ENCODE measurements at regions not wholly inside any gene's neighbourhood (a gene's known extent, or its start where the extent isn't known, plus 50 kb on each side); places are given as distances from the start of the nearest gene placed in this dataset.

DNA sequence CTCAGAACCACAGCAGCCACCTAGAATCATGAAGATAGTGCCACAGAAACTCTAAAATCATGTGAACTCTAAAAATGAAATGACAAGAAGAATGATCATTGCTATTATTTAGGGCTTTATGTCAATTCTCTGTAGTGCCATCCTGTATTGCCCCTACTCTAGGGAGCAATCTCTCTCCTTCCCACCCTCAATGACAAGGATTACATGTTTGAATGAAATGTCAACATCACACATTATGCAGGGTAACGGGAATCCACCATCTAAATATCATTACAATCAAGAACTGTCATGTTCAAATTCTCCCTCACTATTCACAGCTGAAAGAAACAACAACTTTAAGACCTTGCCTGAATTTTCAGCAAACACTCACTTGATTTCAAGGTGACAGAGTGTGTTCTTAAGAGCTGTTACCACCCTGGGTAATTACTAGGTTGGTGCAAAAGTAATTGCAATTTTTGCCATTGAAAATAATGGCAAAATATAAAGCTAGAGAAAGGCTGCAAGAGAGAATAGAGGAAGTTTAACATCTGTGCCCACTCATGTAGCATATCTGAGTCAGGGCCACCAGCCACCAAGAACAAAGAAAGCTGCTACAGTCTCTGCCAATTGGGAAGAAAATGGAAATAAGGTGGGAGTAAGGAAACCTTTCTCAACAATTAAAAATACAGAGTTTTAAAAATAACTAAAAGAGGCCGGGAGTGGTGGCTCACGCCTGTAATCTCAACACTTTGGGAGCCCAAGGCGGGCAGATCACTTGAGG lies 112.8 kb upstream of the PSMD7 start:
- DNase-seq (ENCODE audit: low read depth in 2 of 3, low spot score in 1 of 3): no peak

DNA sequence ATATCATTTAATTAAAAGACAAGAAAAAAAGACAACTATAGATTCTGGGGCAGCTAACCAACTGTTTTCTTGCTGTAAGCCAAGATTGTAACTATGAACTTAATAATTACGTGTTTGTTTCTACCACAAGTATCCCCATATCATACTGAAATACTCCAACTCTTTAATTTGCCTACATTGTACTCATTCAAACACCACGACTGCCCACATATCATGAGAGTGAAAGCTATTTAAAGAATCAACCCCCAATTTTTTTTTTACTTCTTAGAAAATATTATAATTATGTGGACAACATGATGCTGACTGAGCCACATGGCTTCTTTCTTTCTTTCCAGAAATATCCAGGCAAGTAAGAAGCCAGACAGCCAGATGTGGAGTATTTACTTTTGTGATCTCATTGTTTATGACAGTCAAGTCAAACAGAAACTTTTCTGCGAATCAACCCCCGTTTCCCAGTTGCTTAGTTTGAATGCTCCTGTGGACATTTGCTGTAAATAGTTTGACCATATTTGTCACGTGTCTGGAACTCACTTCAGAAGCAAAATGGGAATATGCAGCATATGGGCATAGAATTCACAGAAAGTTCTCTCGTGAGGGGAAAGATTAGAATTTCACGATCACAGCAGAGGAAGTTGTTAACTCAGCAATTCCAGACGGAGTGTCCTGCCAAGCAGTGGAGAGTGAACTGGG lies 126.8 kb upstream of the PSMD7 start:
- no peak for DNase-seq (ENCODE audit: low read depth in 2 of 3, low spot score in 1 of 3)

DNA sequence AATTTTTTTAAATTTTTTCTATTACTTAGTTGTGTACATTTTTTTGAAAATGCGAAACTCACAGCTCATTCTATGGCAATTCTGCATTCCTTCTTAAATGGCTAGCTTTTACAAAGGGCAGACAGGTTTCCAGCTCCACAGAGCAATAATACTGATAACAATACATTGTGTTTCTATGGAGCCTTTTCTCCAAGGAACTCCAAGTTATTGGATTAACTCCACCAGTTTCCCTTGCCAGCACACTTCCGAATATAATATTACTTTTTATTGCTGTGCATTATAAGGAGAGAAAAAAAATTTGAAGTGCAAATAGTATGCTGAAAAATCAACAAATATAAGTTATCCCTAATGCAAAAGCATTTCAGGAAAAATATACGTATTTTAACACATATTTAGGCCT lies 127.5 kb upstream of the PSMD7 start:
- no peak for DNase-seq (ENCODE audit: low read depth in 2 of 3, low spot score in 1 of 3)

DNA sequence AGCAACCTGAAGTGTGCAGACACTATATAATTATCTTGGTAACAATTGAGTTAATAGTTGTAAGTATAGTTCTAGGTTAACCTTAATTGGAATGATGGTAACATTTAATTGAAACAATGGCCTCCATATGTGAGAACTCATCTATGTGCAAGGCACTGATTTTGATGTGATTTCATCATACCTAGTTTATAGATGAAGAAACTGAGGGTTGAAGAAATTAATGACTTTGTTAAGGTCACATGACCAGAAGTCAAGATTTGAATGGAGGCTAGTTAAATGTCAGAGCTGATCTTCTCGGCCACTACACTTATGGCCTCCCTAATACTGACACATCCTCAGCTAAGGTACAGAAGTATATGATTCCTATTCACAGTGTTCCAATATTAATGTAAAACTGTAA lies 128.2 kb upstream of the PSMD7 start:
- no peak for DNase-seq (ENCODE audit: low read depth in 2 of 3, low spot score in 1 of 3)

DNA sequence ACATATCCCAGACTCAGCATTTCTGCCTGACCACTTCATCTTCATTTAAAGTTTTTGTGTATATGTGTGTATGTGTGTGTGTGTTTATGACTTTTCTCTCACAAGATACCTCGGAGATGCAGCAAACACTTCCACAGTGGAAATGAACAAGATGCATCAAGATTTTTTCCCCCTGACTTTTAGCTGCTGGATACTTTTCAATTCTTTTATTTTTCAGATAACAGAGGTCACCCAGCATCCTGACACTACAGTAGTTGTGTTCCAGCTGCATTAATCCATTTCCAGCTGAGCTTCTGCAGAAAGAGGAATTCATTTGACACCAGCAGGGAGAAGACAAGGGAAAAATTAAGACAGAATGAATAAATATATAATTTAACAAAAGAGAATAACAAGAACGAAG lies 130.2 kb upstream of the PSMD7 start:
- no peak for DNase-seq (ENCODE audit: low read depth in 2 of 3, low spot score in 1 of 3)

DNA sequence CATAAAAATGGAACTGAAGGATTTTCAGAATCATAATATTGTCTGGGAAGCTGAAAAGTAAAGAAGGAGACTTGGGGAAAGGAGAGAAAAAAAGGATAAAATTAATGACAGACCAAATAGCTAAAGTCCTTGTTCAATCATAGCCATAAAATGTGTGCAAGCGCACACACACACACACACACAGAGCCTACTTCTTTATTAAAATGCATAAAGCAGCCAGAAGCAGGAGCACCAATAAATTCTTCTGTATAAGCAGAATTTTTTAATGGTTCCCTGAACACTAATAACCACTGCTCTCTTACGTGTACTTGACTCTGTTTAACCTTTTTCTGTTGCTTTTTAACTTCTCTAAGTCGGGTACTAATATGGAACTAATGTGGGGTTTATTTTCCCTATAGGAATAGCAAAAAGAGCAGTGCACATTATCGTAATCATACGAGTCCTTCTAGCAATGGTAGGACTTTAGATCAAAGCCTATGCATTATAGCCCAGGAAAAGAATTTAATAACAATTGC lies 131.0 kb upstream of the PSMD7 start:
- no peak for DNase-seq (ENCODE audit: low read depth in 2 of 3, low spot score in 1 of 3)

DNA sequence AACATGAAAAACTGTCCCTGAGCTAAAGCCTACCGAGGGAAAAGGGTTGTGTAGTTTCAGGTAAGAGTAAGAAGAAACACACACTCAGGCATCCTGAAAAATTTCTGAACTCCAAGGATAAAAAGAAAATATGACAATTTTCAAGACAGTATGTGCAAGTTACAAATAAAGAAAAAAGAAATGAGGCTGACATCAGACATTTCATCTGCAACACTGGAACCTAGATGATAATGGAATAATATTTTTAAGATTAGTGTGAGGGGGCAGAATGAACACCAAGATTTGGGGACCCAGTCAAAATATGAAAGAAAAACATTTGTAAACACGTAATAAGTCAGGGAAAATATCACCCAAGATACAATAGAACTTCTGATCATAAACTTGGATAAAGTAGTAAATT lies 135.9 kb upstream of the PSMD7 start:
- no peak for DNase-seq (ENCODE audit: low read depth in 2 of 3, low spot score in 1 of 3)

DNA sequence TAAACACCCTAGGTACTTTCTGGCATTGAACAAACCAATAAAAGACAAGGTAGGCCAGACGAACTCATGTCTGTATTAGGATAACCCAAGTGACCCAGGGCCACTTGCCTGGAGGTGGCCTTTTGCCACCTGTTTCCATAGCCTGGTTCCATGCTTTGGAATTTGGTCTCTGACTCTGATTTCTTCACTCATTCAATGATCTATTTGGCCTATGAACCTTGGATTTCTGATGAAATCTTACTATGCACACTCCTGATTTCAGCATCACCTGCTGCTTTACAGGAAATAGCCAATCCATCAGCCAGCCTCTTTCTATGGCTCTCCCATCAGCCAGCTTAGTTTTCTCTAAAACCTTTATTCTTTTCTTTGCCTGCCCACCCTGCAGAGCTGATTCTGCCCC lies 142.8 kb upstream of the PSMD7 start:
- no peak for DNase-seq (ENCODE audit: low read depth in 2 of 3, low spot score in 1 of 3)

DNA sequence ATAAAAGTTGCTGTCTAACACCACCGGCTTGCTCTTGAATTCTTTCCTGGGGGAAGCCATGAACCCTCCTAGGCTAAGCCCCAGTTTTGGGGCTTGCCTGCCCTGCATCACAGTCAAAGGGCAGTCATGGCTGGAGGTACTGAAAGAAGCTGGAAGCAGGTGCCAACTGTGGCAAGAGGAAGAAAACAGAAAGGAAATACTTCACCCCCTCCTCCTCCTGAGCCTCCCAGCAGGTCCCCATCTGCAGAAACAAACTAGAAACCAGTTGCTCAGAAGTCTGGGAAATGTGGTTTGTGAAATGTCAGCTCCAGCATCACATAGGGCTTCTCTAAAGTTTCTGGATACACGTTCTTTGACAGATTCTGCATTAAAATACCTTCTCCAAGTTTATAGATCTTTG lies 150.0 kb upstream of the PSMD7 start:
- DNase-seq (ENCODE audit: low read depth in 2 of 3, low spot score in 1 of 3): no peak

DNA sequence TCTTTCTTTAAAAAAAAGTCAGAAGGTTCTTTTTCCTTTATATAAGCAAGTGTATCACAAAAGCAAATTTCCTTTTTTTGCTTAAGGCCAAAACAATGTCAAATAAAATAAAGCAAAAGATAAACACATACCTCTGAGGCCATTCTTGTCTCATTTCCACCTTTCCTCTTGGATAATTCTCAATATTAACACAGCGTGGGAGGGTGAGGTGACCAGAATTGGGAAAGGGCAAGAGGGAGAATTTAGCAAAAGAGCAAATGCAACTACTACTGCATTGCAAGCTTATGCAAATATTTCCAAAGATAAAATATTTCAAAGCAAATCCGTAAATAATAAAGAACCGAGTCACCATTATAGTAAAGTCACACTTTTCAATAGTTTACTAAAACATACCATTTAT lies 153.4 kb upstream of the PSMD7 start:
- DNase-seq (ENCODE audit: low read depth in 2 of 3, low spot score in 1 of 3): no peak

DNA sequence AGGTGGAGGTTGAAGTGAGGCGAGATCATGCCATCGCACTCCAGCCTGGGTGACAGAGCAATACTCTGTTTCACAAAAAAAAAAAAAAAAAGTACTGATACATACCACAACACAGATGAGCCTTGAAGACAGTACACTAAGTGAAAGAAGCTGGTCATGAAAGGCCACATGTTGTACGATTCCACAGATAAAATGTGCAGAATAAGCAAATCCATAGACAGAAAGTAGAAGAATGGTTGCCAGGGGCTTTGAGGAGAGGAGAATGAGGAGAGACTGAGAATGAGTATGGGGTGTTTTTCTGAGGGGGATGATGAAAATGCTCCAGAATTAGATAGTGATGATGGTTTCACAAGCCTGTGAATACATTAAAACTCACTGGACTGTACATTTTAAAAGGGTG lies 155.6 kb upstream of the PSMD7 start:
- no peak for DNase-seq (ENCODE audit: low read depth in 2 of 3, low spot score in 1 of 3)

DNA sequence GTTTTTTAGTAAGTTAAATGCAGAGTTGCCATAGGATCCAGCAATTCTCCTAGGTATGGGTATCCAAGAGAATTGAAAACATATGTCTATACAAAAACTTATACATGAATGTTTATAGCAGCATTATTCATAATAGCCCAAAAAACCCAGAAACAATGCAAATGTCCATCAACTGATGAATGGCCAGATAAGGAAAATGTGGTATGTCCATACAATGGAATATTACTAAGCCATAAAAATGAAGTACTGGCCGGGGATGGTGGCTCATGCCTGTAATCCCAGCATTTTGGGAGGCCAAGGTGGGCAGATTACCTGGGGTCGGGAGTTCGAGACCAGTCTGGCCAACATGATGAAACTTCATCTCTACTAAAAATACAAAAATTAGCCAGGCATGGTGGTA lies 156.1 kb upstream of the PSMD7 start:
- DNase-seq (ENCODE audit: low read depth in 2 of 3, low spot score in 1 of 3): no peak

DNA sequence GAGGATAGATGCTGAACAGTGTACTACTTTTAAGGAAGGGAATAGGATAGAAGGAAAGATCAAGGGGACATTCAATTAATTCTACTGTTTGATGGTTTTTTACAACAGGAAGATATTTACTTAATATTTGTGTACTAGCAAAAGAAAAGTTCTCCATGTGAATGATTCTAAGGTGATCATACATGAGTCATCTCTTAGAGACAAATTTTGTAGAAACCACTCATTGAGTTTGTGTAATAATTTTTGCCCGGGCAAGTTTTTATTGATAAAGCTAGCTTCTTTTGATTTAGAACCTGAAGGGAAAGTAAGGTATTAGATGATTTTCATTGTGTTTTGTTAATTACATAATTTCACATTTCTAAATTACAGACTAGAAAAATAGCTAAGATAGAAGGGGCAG lies 172.8 kb upstream of the PSMD7 start:
- DNase-seq (ENCODE audit: low read depth in 2 of 3, low spot score in 1 of 3): no peak

DNA sequence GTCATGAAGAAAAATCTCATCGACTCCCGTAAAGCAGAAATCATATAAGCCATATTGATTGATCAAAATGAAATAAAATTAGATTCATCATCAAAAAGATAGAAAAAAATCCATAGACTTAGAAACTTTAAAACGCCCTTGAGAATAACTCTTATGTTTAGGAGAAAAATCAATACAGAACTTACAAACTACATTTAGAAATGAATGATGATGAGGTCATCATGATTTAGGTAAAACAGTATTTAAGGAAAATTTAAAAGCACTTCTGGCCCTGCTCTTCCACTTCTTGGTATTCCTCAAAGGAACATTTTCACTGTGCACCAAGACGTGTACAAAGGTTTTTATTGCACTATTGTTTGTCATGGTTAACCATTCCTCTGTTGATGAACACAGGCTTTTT lies 173.4 kb upstream of the PSMD7 start:
- no peak for DNase-seq (ENCODE audit: low read depth in 2 of 3, low spot score in 1 of 3)

DNA sequence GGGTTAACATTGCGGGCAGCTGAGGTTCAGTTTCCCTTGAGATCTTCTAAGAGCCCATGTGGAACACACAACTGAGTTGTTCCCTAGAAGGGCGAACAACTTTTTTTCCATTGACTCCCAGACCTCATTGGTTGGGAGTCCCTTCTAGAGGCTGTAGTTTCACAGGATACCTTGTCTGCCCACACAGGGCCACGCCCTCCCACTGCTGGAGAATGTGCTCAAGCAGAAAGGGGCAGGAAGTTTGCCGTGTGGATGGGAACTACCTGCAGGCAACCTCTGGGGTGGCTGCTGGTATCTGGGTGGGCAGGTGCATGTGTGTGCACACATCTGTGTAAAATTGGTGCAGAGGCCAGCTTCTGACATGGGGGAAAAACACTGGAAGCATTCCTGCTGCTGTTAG lies 178.8 kb upstream of the PSMD7 start:
- DNase-seq (ENCODE audit: low read depth in 2 of 3, low spot score in 1 of 3): no peak

DNA sequence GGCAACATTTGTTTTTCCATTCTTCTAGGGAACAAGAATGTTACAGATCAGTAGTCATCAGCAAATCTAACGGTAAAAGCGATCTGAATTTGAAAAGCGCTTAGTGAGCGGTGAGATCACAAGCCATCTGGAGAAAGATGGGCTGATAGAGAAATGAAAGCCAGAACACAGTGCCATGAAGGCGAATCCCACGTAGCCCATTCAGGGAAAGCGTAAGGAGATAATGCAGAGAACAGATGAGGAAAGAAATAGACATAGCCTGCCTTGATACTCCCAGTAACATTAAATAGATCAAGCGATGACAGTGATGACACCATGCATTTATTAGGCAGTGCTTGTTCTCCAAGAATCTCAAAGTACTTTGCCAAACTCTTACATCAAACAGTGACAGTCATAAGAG lies 183.1 kb upstream of the PSMD7 start:
- no peak for DNase-seq (ENCODE audit: low read depth in 2 of 3, low spot score in 1 of 3)

DNA sequence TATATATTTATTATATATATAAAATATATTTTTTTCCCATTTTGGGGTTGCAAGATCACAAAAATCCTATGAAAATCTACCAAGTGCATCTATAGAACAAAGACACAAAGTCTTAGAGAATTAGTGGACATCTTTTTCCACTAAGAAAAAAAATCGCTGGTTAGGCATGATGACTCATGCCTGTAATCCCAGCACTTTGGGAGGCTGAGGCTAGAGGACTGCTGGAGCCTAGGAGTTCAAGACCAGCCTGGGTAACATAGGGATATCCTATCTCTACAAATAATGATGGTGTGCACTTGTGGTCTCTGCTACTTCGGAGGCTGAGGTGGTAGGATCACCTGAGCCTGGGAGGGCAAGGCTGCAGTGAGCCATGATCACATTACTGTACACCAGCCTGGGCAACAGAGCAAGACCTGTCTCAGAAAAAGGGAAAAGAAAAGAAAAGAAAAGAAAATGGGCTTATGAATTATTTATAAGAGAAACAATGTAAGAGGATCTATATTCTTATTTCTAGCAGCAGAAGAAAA lies 185.1 kb upstream of the PSMD7 start:
- no peak for DNase-seq (ENCODE audit: low read depth in 2 of 3, low spot score in 1 of 3)

DNA sequence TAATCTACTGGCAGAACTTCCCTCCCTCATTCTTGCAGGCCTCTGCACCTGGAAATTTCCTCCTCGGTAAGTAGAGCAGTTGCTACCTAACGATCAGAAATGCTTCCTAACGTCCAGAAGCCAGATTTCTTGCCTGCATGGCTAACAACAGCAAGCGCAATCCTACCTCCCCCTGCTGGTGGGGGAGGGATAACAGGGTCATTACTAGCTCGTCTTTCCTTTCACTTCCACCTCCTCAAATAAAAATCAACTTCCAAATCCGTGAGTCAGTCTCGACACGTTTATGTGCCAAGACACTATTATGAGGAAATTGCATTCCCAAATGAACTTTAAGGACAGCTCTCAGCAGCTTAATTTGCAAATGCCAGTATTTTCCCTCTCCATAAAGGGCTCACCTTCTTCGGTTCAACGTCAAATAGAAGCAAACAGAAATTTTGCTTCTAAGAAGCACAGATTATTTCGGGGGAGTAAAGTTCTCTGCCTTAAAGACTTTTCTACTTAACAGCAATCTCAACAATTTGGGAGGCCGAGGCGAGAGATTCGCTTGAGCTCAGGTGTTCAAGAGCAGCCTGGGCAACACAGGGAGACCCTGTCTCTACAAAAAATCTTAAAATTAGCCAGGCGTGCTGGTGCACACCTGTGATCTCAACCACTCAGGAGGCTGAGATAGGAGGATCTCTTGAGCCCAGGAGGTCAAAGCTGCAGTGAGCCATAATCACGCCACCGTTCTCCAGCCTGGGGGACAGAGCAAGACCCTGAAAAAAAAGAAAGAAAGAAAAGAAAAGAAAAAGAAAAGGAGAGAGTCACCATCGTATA lies 188.6 kb upstream of the PSMD7 start:
- DNase-seq (ENCODE audit: low read depth in 2 of 3, low spot score in 1 of 3): peak; percentile 3 to 32 (median 19)

DNA sequence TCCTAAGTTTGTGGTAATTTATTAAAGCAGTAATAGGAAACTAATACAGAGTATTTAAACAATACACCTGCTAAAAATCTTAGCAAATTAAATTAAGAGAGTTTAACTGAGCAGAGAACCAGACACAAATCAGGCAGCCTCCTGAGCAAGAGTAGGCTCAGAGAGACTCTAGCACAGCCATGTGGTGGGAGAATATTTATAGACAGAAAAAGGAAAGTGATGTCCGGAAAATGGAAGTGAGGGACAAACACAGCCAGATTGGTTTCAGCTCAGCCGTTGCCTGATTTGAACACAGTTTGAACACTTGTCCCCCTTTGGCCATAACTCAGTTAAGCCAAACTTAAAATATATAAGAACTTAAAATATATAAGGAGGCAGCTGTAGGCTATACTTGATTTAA lies 192.6 kb upstream of the PSMD7 start:
- DNase-seq (ENCODE audit: low read depth in 2 of 3, low spot score in 1 of 3): no peak

DNA sequence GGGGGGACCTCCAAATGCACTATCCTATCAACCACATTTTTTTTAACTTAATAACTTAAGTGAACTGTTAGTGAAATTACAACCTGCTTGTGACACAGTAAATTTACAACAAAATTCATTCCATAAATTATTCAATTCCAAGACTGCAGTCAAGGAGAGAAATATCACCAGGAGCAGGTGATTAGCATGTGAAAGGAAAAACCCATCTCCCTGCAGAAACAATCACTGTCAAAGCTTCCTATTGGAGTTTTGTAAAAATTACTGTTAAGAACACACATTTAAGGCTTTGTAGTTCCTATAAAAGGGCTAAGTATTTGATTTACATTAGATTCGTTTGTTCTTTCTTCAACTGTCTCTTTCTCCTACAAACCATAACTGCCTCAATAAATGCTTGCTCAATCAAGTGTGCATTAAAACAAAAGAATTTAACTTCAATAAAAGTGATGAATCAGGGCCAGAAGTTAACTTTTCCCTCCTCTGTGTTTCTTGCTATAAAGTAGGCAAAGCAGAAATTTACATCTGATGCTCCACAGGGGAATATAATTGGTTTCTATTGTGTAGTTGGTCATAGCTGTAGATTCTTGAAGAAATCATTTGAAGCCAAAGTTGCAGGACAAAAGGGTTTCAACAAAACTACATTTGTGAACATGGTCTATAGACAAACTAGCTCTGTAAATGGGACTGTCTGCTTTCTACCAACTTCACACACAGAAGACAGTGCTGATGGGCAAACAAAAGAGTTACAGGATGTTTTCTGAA lies 195.1 kb upstream of the PSMD7 start:
- no peak for DNase-seq (ENCODE audit: low read depth in 2 of 3, low spot score in 1 of 3)
